ENCODE measurements at regions not wholly inside any gene's neighbourhood (a gene's known extent, or its start where the extent isn't known, plus 50 kb on each side); places are given as distances from the start of the nearest gene placed in this dataset.

DNA sequence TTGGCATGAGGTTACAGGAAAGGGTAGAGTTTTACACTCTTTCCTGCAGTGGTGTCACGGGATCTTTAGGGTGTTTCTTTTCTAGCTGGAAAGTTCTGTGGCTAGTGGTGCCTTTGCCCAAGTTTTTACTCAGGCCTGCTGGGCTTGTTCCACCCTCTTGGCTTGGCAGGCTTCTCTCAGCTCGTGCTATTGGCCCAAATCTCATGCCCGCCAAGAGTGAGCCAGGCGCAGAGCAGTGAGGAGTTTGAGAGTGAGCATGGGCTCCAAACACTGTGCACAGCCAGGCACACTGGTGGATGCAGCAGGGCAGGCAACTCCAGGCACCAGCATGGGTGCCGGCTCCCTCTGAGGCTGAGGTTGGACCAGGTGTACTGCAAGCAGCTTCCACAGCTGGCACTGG, 206.5 kb downstream of the SAMD5 start:
- Histone ChIP-seq H3K4me3 (ENCODE audit: extremely low read depth in 1 of 4, insufficient read depth in 2 of 4, low read depth in 3 of 4, low read length in 4 of 4) (no peak overlapping the region), H2BK120ac (replicated peaks; ENCODE audit: low read depth, low read length) (no peak overlapping the region), H4K8ac (ENCODE audit: extremely low read depth, insufficient read depth, low read length) (no peak overlapping the region), H2BK15ac (ENCODE audit: low read length) (no peak overlapping the region), H3K4me2 (ENCODE audit: insufficient read depth in 1 of 2, low read depth in 2 of 2, low read length in 2 of 2) (no peak overlapping the region), H4K91ac (replicated peaks; ENCODE audit: insufficient read length, low read length) (no peak overlapping the region), H3K56ac (replicated peaks; ENCODE audit: insufficient read length, low read depth, low read length) (no peak overlapping the region), H4K20me1 (replicated peaks in 1 of 2; ENCODE audit: control insufficient read depth in 1 of 2, insufficient read depth in 2 of 2, low read length in 2 of 2) (no peaks in the 10 kb centered on the region), H3K36me3 (ENCODE audit: control insufficient read depth in 2 of 4, insufficient read depth in 4 of 4, low read length in 3 of 4) (no peaks in the 10 kb centered on the region), H2AK5ac (ENCODE audit: low read depth, low read length) (no peak overlapping the region), H3K23me2 (ENCODE audit: low read depth, low read length) (no peaks in the 10 kb centered on the region; the same call in 1 of the 2 replicates), H2BK5ac (ENCODE audit: low read depth, low read length) (no peak overlapping the region), H3K9ac (replicated peaks in 1 of 4; ENCODE audit: extremely low read depth in 1 of 4, low read depth in 3 of 4, low read length in 3 of 4) (no peak overlapping the region), H3K4me1 (replicated peaks in 1 of 4; ENCODE audit: control insufficient read depth in 3 of 4, insufficient read depth in 4 of 4, low read length in 3 of 4) (no peaks in the 10 kb centered on the region), H3K14ac (ENCODE audit: insufficient read length) (no peak overlapping the region), H3K23ac (ENCODE audit: insufficient read length) (no peak overlapping the region), H2AFZ (ENCODE audit: low read length) (no peak overlapping the region), H3K18ac (ENCODE audit: extremely low read depth, low read length) (no peak overlapping the region), H3K27me3 (replicated peaks in 1 of 4; ENCODE audit: control insufficient read depth in 3 of 4, extremely low read depth in 1 of 4, insufficient read depth in 3 of 4, low read length in 3 of 4) (no peaks in the 10 kb centered on the region), H3K4ac (replicated peaks; ENCODE audit: insufficient read length, low read depth, low read length) (no peak overlapping the region), H2BK12ac (ENCODE audit: low read depth, low read length) (no peak overlapping the region), H3K9me3 (ENCODE audit: insufficient read depth in 2 of 2, low read depth in 1 of 2, low read length in 1 of 2) (no peaks in the 10 kb centered on the region), H3K27ac (ENCODE audit: low read depth, low read length) (no peak overlapping the region), H4K5ac (ENCODE audit: insufficient read length, low read depth, low read length) (no peak overlapping the region), H3K79me2 (ENCODE audit: control insufficient read depth in 1 of 2, insufficient read depth in 2 of 2, low read length in 2 of 2) (no peaks in the 10 kb centered on the region), H2BK20ac (ENCODE audit: low read length) (no peak overlapping the region), H3K79me1 (ENCODE audit: low read depth, low read length) (no peaks in the 10 kb centered on the region; the same call in 1 of the 2 replicates)
- no peak for FAIRE-seq
- 91% methylated on average over 5 of the region's 5 CpGs; no CpG with 5 or more reads in 1 of the 2 experiments for WGBS, 2 experiments (ENCODE audit: extremely low coverage in 1 of 2, insufficient coverage in 1 of 2, insufficient read length in 1 of 2, insufficient replicate concordance in 2 of 2, low coverage in 1 of 2, low lambda C conversion rate in 2 of 2, missing lambda C conversion rate in 1 of 2)
- CTCF ChIA-PET (ENCODE audit: partially characterized antibody), result interaction anchor here (1.3 kb wide), 1 partner anchor 462 kb away, joined by 3 read pairs; no protein-coding TSS in a partner anchor
- POLR2A ChIA-PET (ENCODE audit: partially characterized antibody), result no interaction called here
- DNase-seq (ENCODE audit: low read depth in 1 of 2, low spot score in 2 of 2), result no peak
- TF ChIP-seq TBP (IDR thresholded peaks at IDR 0.05; ENCODE audit: low read depth, low read length) (no peak), ZNF274 (IDR thresholded peaks at IDR 0.05; ENCODE audit: borderline replicate concordance, extremely low read depth, low read length) (no peak), TAF7 (optimal IDR thresholded peaks at IDR 0.05; ENCODE audit: borderline replicate concordance, low read depth, low read length) (no peak), EP300 (IDR thresholded peaks at IDR 0.05; ENCODE audit: borderline replicate concordance in 1 of 2, low read depth in 2 of 2, low read length in 2 of 2) (no peak), SIRT6 (IDR thresholded peaks at IDR 0.05; ENCODE audit: low read length) (no peak), TAF1 (IDR thresholded peaks at IDR 0.05; ENCODE audit: low read depth, low read length) (no peak), CTBP2 (IDR thresholded peaks at IDR 0.05; ENCODE audit: borderline replicate concordance, insufficient read depth, insufficient read length, low read length) (no peak), FOSL1 (IDR thresholded peaks at IDR 0.05; ENCODE audit: insufficient read depth, low read depth, low read length) (no peak), KDM1A (IDR thresholded peaks at IDR 0.05; ENCODE audit: borderline replicate concordance, low read length) (no peak)

Data from H1 (cell line).